Karpas-422 (cell line): ENCODE measurements at regions not wholly inside any gene's neighbourhood (a gene's known extent, or its start where the extent isn't known, plus 50 kb on each side); places are given as distances from the start of the nearest gene placed in this dataset.

Source experiments
- DNase-seq: peaks from one replicate; pipeline ENCODE4 v3.0.0-alpha.2; 2015
- H2AFZ ChIP-seq: fragments of 200-600 bp; sonication (generic); 2 replicates; pipeline ENCODE4 v1.6.1; 2014; ENCODE audit warnings: antibody characterized with exemption, low read length, mixed read lengths
- H3K27ac ChIP-seq: fragments of 200-600 bp; sonication (generic); 2 replicates; pipeline ENCODE4 v1.5.1; 2014; ENCODE audit warnings: mild to moderate bottlenecking, low read length, moderate library complexity
- H3K27me3 ChIP-seq: fragments of 200-600 bp; sonication (generic); 2 replicates; pipeline ENCODE4 v1.6.1; 2014; ENCODE audit warnings: low read length, mixed read lengths
- H3K36me3 ChIP-seq: fragments of 200-600 bp; sonication (generic); 2 replicates; pipeline ENCODE4 v1.6.1; 2014; ENCODE audit warnings: low read length, mixed read lengths; ENCODE audit not compliant: insufficient read depth
- H3K4me1 ChIP-seq: fragments of 200-600 bp; sonication (generic); 2 replicates; pipeline ENCODE4 v1.6.1; 2014; ENCODE audit warnings: mild to moderate bottlenecking, low read length, mixed read lengths
- H3K4me2 ChIP-seq: fragments of 200-600 bp; sonication (generic); 2 replicates; pipeline ENCODE4 v1.6.1; 2014; ENCODE audit warnings: low read length, low read depth, mild to moderate bottlenecking; ENCODE audit not compliant: poor library complexity, severe bottlenecking
- H3K4me3 ChIP-seq: fragments of 200-600 bp; sonication (generic); 2 replicates; pipeline ENCODE4 v1.5.1; 2014; ENCODE audit warnings: mild to moderate bottlenecking, antibody characterized with exemption, low read length, mixed read lengths
- H3K79me2 ChIP-seq: fragments of 200-600 bp; sonication (generic); 2 replicates; pipeline ENCODE4 v1.6.1; 2014; ENCODE audit warnings: mild to moderate bottlenecking, low read length, mixed read lengths
- H3K9ac ChIP-seq: fragments of 200-600 bp; sonication (generic); 2 replicates; pipeline ENCODE4 v1.6.0; 2014; ENCODE audit warnings: low read length
- H3K9me2 ChIP-seq: fragments of 200-600 bp; sonication (generic), shearing (Covaris generic); replicated peaks from 2 replicates; pipeline ENCODE4 v1.6.0; 2014; ENCODE audit warnings: mild to moderate bottlenecking, low read length, moderate library complexity; ENCODE audit not compliant: insufficient read depth
- H3K9me3 ChIP-seq: fragments of 300-700, 200-600 bp; sonication (generic); 2 replicates; pipeline ENCODE4 v1.6.1; 2014; ENCODE audit warnings: low read length, mixed read lengths
- H4K20me1 ChIP-seq: fragments of 200-600 bp; sonication (generic); 2 replicates; pipeline ENCODE4 v1.6.1; 2014; ENCODE audit warnings: mild to moderate bottlenecking, antibody characterized with exemption, low read length, low read depth; ENCODE audit not compliant: insufficient read depth

DNA sequence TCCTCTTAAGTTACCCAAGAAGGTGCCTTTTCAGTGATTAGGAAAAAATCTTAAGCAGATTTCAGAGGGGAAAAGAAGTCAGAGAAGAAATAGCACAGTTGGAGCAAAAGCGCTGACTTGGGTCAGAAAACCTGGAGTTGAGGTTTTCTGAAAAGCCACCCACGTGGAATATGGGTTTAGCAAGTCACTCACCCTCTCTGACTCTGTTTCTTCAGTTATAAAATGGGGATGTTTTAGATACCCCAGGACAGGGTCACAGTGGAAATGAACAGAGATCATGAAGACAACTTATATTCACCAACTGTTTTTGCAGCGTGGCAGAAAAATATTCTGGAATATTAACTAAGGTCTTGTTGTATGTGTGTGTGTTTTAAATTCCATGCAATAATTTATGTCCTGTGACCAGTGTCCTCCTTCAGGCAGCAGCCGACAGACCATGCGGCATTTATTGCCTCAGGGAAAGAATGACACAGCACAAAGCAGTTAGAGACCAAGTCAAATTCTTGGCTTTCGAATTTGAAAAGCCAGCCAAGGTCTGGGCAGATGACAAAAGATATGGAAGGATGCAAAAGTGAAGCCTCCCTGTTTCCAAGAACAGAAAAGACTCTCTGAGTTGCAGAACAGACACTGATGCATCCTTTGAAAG is 119.9 kb downstream of the MIAT start:
- Histone ChIP-seq H3K27ac (no peak overlapping the region), H3K9me2 (no peaks in the 10 kb centered on the region), H2AFZ (no peak overlapping the region), H3K36me3 (no peaks in the 10 kb centered on the region), H3K4me2 (no peak overlapping the region), H3K27me3 (no peaks in the 10 kb centered on the region), H3K9me3 (no peaks in the 10 kb centered on the region), H3K79me2 (no peaks in the 10 kb centered on the region), H3K9ac (no peak overlapping the region), H4K20me1 (no peaks in the 10 kb centered on the region), H3K4me3 (no peak overlapping the region), H3K4me1 (no peaks in the 10 kb centered on the region)
- DNase-seq, result no peak

DNA sequence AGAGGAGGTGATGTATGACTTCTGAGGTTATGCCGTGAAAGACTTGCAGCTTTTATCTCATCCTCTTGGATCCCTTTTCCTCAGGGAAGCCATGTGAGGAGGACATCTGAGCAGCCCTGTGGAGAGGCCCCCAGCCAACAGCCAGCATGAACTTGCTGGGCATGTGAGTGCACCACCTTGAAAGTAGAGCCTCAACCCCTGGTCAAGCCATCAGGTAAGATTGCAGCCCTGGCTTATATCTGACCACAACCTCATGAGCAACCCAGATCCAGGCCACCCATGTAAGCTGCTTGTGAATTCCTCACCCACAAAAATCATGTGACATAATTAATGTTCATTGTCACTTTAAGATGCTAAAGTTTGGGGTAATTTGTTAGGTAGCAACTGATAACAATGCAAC is 121.0 kb downstream of the MIAT start:
- DNase-seq, result no peak
- H3K27ac ChIP-seq, result no peak overlapping the region
- no peak overlapping the region for H3K4me2 ChIP-seq
- no peaks in the 10 kb centered on the region for H4K20me1 ChIP-seq
- no peaks in the 10 kb centered on the region for H3K4me1 ChIP-seq
- no peak overlapping the region for H3K9ac ChIP-seq
- H3K79me2 ChIP-seq, result no peaks in the 10 kb centered on the region
- no peaks in the 10 kb centered on the region for H3K9me2 ChIP-seq
- H3K36me3 ChIP-seq, result no peaks in the 10 kb centered on the region
- H3K27me3 ChIP-seq, result no peaks in the 10 kb centered on the region
- no peaks in the 10 kb centered on the region for H3K9me3 ChIP-seq
- H2AFZ ChIP-seq, result no peak overlapping the region
- H3K4me3 ChIP-seq, result no peak overlapping the region

DNA sequence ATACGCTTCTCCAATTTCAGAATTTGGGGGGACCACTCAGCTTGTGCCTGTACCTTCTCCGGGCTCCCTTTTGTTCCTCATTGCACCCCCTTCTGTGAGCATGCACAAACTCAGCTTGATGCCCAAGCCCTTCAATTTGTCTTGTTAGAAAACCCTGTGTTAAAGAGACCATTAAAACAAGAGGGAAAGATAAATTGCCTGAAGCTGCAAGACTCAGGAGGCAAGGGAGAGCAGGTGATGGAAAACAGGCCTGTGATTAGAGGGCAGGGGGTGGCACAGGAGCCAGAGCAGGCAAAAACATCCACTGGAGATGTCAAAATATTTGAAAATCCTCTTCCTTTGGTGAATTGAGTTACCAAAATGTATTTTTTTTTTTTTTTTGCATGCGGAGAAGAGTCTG is 121.7 kb downstream of the MIAT start:
- Histone ChIP-seq H3K36me3 (no peaks in the 10 kb centered on the region), H3K9me3 (no peaks in the 10 kb centered on the region), H3K4me1 (no peaks in the 10 kb centered on the region), H3K4me3 (no peak overlapping the region), H3K9me2 (no peaks in the 10 kb centered on the region), H3K79me2 (no peaks in the 10 kb centered on the region), H2AFZ (no peak overlapping the region), H4K20me1 (no peaks in the 10 kb centered on the region), H3K27me3 (no peaks in the 10 kb centered on the region), H3K27ac (no peak overlapping the region), H3K4me2 (no peak overlapping the region), H3K9ac (no peak overlapping the region)
- DNase-seq, result no peak

DNA sequence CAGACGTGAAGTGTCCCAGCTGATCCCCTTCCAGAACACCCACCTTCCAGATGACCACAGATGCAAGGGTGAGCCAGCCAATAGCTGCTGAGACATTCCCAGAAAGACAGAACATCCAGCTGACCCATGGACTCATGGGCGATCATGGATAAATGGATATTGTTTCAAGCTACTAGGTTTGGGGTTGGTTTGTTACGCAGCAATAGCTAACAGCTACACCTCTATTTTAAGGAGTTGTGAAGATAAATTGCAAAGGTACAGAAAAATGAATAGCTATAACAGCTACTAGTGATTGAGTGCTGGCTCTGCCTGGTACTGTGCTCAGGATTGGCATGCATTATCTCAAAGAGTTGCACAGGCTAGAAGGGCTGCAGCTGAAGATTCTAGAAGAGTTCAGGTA is 122.5 kb downstream of the MIAT start:
- Histone ChIP-seq H3K9ac (no peak overlapping the region), H2AFZ (no peak overlapping the region), H3K9me2 (no peaks in the 10 kb centered on the region), H3K27ac (no peak overlapping the region), H3K4me2 (no peak overlapping the region), H3K9me3 (no peaks in the 10 kb centered on the region), H3K4me3 (no peak overlapping the region), H4K20me1 (no peaks in the 10 kb centered on the region), H3K36me3 (no peaks in the 10 kb centered on the region), H3K27me3 (no peaks in the 10 kb centered on the region), H3K4me1 (no peaks in the 10 kb centered on the region), H3K79me2 (no peaks in the 10 kb centered on the region)
- DNase-seq, result no peak

DNA sequence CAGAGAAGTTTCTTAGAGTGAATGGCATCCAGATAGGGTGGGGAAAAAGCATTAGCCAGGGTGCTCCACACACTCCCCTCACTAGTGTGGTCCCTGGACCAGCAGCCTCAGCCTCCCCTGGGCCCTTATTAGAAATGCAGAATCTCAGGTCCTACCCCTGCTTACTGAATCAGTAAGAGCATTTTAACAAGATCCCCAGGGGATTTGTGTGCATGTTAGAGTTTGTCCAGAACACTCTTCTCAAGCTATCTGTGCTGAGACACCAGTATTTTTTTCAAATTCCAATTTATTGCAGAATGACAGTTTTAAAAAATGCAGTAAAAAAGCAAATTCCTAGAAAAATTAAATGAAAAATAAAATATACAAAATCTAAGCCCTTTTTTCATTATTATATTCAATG is 123.1 kb downstream of the MIAT start:
- H3K79me2 ChIP-seq, result no peaks in the 10 kb centered on the region
- H3K9ac ChIP-seq, result no peak overlapping the region
- H3K27ac ChIP-seq, result no peak overlapping the region
- H3K36me3 ChIP-seq, result no peaks in the 10 kb centered on the region
- H3K4me1 ChIP-seq, result peaks cover 2% of the 10 kb centered on the region
- H2AFZ ChIP-seq, result no peak overlapping the region
- H3K9me2 ChIP-seq, result no peaks in the 10 kb centered on the region
- H3K9me3 ChIP-seq, result no peaks in the 10 kb centered on the region
- no peak for DNase-seq
- no peaks in the 10 kb centered on the region for H3K27me3 ChIP-seq
- H3K4me3 ChIP-seq, result no peak overlapping the region
- no peak overlapping the region for H3K4me2 ChIP-seq
- no peaks in the 10 kb centered on the region for H4K20me1 ChIP-seq

DNA sequence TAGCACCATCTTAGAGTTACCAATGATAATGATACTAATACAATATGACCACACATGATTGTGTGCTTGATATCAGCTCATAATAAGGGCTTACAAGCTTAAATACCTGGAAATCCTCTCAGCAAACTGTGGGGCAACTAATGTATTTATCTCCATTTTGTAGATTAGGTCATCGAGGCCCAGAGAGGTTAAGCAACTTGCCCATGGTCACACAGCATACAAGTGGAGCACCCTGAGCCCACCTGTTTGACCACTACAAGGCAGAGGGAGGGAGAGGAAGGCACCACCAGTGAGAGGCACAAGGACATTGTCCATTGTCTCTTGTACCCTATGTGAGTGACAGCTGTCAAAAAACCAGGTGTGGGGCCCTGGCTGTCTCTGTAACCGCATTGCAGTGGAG is 123.7 kb downstream of the MIAT start:
- Histone ChIP-seq H2AFZ (no peak overlapping the region), H3K79me2 (no peaks in the 10 kb centered on the region), H3K9me3 (no peaks in the 10 kb centered on the region), H3K36me3 (no peaks in the 10 kb centered on the region), H3K27ac (no peak overlapping the region), H4K20me1 (no peaks in the 10 kb centered on the region), H3K4me1 (peaks cover 7% of the 10 kb centered on the region), H3K4me3 (no peak overlapping the region), H3K9ac (no peak overlapping the region), H3K9me2 (no peaks in the 10 kb centered on the region), H3K4me2 (no peak overlapping the region), H3K27me3 (no peaks in the 10 kb centered on the region)
- no peak for DNase-seq

DNA sequence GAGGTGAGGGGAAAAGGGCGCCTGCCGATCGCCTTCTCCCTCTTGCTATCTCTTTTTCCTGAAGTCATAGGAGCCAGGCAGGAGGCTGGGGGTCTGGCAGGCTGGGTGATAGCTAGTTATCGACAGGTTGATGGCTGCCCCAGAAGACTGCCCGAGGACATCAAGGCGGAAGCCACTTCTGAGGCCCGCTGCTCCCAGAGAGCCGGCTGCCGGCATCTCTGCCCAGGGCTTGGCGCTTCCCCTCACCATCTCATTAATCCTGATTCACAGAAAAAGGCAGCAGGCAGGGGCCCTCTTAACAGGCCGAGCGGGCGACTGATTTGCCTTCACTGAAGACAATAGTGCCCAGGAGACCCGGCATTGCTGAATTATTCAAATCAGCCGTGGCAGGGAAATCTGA is 124.2 kb downstream of the MIAT start:
- H3K9me2 ChIP-seq, result no peaks in the 10 kb centered on the region
- H3K27me3 ChIP-seq, result no peaks in the 10 kb centered on the region
- H3K9me3 ChIP-seq, result no peaks in the 10 kb centered on the region
- H3K27ac ChIP-seq, result no peak overlapping the region
- no peak overlapping the region for H3K4me3 ChIP-seq
- H3K36me3 ChIP-seq, result no peaks in the 10 kb centered on the region
- H3K4me1 ChIP-seq, result peaks cover 7% of the 10 kb centered on the region
- no peak for DNase-seq
- no peak overlapping the region for H3K9ac ChIP-seq
- H3K4me2 ChIP-seq, result no peak overlapping the region
- no peaks in the 10 kb centered on the region for H3K79me2 ChIP-seq
- H2AFZ ChIP-seq, result no peak overlapping the region
- no peaks in the 10 kb centered on the region for H4K20me1 ChIP-seq

DNA sequence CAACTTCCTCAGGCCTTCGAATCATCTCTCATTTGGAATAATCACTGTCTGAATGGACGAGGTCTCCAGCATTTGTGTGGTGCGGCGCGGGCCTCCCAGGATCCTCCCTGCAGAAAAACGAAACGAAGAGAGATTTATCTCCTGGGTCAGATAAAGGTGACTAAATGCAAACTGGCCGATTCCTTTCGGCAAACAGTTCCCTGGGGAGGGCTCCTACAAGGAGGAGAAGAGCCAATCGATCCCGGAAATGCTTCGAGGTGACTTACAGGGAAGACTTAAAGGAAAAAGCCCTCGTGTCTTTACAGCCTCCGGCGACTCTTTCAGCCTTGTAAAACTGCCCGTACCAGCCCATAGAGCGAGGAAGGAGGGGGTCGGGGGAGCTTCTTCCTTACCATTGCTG is 126.5 kb downstream of the MIAT start:
- Histone ChIP-seq H3K4me3 (no peak overlapping the region), H4K20me1 (no peaks in the 10 kb centered on the region), H3K27me3 (no peaks in the 10 kb centered on the region), H3K36me3 (no peaks in the 10 kb centered on the region), H3K9me2 (no peaks in the 10 kb centered on the region), H3K9me3 (no peaks in the 10 kb centered on the region), H3K27ac (no peak overlapping the region), H3K4me2 (no peak overlapping the region), H3K4me1 (peaks cover 7% of the 10 kb centered on the region), H2AFZ (no peak overlapping the region), H3K79me2 (no peaks in the 10 kb centered on the region), H3K9ac (no peak overlapping the region)
- no peak for DNase-seq

DNA sequence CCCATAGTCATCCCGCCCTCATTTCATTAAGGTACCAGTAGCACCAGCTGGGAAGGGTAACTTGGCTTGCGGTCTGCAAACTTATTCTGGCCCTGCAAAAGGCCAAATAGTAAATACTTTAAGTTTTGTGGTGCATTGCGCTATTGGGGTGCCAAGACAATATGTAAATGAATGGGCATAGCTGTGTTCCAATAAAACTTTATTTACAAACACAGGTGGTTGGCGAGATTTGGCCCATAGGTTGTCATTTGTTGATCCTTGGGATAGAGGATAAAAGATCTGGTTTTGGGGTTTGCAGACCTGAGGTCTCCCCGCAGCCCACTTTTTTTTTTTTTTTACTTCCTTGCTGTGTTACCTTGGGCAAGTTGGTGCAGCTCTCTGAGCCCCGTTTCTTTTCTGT is 127.4 kb downstream of the MIAT start:
- H3K4me2 ChIP-seq, result no peak overlapping the region
- no peak overlapping the region for H3K27ac ChIP-seq
- no peaks in the 10 kb centered on the region for H3K27me3 ChIP-seq
- no peak overlapping the region for H3K4me3 ChIP-seq
- no peak for DNase-seq
- H2AFZ ChIP-seq, result no peak overlapping the region
- H3K9me2 ChIP-seq, result no peaks in the 10 kb centered on the region
- no peaks in the 10 kb centered on the region for H3K79me2 ChIP-seq
- no peak overlapping the region for H3K9ac ChIP-seq
- peaks cover 7% of the 10 kb centered on the region for H3K4me1 ChIP-seq
- H4K20me1 ChIP-seq, result no peaks in the 10 kb centered on the region
- H3K36me3 ChIP-seq, result no peaks in the 10 kb centered on the region
- H3K9me3 ChIP-seq, result no peaks in the 10 kb centered on the region
